HL-60 (cell line): ENCODE measurements at regions not wholly inside any gene's neighbourhood (a gene's known extent, or its start where the extent isn't known, plus 50 kb on each side); places are given as distances from the start of the nearest gene placed in this dataset.

Source experiments
- DNase-seq, 2 experiments: peaks; one replicate each; pipeline ENCODE4 v3.0.0-alpha.2; 2010 to 2020; ENCODE audit warnings: low read depth in 1 of 2, low spot score in 1 of 2
- H3K27ac ChIP-seq: fragments of 250-450 bp; sonication (Bioruptor Pico); replicated peaks from 2 replicates; pipeline ENCODE4 v1.5.1; 2020; ENCODE audit warnings: mild to moderate bottlenecking, moderate library complexity
- H3K27me3 ChIP-seq: fragments of 250-450 bp; sonication (Bioruptor Pico); 2 replicates; pipeline ENCODE4 v1.5.1; 2021; ENCODE audit warnings: mild to moderate bottlenecking, moderate library complexity; ENCODE audit not compliant: insufficient read depth, poor library complexity, severe bottlenecking
- H3K4me3 ChIP-seq: replicated peaks from 2 replicates; pipeline ENCODE4 v1.5.1; 2011; ENCODE audit warnings: mild to moderate bottlenecking, control low read depth, low read length; ENCODE audit not compliant: insufficient read depth
- GABPA ChIP-seq: IDR thresholded peaks from 2 replicates; pipeline ENCODE4 v1.6.1; 2012; ENCODE audit warnings: low read depth
- POLR2AphosphoS5 ChIP-seq: IDR thresholded peaks from 2 replicates; pipeline ENCODE4 v1.6.1; 2012; ENCODE audit warnings: low read depth
- SPI1 ChIP-seq: IDR thresholded peaks from 2 replicates; pipeline ENCODE4 v1.6.1; 2012; ENCODE audit warnings: low read depth, mild to moderate bottlenecking, borderline replicate concordance
- TF ChIP-seq, protein P1 (sequence below): IDR thresholded peaks from one replicate; pipeline ENCODE4 v1.5.1; 2011; ENCODE audit warnings: low read length, control low read depth, inconsistent platforms; ENCODE audit not compliant: insufficient read depth
- TF ChIP-seq, protein P2 (sequence below): IDR thresholded peaks from 2 replicates; pipeline ENCODE4 v1.6.1; 2012; ENCODE audit warnings: low read depth; ENCODE audit not compliant: insufficient replicate concordance

DNA sequence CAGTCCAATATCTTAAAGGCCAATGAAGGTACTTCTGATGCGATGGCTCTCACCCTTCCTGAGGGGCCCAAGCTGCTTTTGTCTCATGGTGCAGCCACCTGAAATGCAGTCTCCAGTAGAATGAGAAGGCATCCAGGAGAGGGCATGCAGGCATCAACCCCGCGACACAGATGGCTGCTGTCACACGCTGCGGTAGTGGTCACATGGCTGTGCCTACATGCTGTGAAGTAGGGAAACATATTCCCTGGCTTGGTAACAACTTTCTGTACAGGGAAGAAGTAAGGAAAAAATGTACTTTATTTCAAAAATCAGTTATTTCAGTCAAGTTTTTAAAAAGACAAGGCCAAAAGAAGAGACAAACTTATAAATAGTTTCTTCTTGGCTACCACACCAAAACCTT lies 139.9 kb downstream of the TRIML1 start:
- no peak overlapping the region for H3K4me3 ChIP-seq
- TF ChIP-seq, protein P1, sequence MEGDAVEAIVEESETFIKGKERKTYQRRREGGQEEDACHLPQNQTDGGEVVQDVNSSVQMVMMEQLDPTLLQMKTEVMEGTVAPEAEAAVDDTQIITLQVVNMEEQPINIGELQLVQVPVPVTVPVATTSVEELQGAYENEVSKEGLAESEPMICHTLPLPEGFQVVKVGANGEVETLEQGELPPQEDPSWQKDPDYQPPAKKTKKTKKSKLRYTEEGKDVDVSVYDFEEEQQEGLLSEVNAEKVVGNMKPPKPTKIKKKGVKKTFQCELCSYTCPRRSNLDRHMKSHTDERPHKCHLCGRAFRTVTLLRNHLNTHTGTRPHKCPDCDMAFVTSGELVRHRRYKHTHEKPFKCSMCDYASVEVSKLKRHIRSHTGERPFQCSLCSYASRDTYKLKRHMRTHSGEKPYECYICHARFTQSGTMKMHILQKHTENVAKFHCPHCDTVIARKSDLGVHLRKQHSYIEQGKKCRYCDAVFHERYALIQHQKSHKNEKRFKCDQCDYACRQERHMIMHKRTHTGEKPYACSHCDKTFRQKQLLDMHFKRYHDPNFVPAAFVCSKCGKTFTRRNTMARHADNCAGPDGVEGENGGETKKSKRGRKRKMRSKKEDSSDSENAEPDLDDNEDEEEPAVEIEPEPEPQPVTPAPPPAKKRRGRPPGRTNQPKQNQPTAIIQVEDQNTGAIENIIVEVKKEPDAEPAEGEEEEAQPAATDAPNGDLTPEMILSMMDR: no peak
- TF ChIP-seq SPI1: no peak
- TF ChIP-seq POLR2AphosphoS5: no peak
- no peak for TF ChIP-seq GABPA
- TF ChIP-seq, protein P2, sequence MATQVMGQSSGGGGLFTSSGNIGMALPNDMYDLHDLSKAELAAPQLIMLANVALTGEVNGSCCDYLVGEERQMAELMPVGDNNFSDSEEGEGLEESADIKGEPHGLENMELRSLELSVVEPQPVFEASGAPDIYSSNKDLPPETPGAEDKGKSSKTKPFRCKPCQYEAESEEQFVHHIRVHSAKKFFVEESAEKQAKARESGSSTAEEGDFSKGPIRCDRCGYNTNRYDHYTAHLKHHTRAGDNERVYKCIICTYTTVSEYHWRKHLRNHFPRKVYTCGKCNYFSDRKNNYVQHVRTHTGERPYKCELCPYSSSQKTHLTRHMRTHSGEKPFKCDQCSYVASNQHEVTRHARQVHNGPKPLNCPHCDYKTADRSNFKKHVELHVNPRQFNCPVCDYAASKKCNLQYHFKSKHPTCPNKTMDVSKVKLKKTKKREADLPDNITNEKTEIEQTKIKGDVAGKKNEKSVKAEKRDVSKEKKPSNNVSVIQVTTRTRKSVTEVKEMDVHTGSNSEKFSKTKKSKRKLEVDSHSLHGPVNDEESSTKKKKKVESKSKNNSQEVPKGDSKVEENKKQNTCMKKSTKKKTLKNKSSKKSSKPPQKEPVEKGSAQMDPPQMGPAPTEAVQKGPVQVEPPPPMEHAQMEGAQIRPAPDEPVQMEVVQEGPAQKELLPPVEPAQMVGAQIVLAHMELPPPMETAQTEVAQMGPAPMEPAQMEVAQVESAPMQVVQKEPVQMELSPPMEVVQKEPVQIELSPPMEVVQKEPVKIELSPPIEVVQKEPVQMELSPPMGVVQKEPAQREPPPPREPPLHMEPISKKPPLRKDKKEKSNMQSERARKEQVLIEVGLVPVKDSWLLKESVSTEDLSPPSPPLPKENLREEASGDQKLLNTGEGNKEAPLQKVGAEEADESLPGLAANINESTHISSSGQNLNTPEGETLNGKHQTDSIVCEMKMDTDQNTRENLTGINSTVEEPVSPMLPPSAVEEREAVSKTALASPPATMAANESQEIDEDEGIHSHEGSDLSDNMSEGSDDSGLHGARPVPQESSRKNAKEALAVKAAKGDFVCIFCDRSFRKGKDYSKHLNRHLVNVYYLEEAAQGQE: no peak
- no peak overlapping the region for H3K27ac ChIP-seq
- no peak for DNase-seq
- H3K27me3 ChIP-seq: no peaks in the 10 kb centered on the region

DNA sequence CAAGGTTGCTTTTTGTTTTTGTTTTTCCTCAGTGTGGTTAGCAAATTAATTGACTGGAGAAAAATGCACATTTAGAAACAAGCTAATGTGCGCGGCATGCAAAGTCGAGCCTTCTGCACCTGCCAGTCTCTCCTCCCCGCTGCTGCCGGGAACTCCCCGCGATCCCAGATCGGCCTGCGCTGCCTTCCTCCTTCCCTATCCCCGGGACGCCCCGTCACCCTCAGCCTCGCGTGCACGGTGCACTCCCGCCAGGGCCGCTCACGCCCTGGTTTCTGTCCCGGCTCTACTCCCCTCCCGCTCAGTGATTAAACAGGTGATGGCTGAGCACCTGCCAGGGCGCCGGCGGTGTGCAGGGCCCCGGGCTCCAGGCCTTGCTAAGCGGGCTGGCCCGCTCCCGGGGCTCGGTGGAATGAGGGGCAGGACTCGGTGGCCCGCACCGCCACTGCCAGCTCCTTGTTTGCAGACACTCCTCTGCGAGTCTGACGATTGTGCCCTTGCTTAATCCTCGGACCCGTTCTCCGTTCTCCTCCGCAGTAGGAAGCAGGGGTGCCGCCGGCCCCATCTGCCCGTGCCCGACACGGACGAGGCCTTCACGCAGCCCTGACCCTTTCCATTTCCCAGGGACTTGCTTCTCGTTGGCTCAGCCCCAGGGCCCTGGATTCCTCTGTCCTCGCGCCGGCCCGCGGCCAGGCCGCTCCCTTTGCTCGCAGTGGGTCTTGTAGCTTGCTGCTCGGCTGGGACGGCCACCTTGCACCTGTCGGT lies 143.4 kb downstream of the TRIML1 start:
- no peak for TF ChIP-seq POLR2AphosphoS5
- TF ChIP-seq, protein P2: no peak
- TF ChIP-seq GABPA: no peak
- TF ChIP-seq SPI1: no peak
- TF ChIP-seq, protein P1: no peak
- no peak for DNase-seq
- no peak overlapping the region for H3K4me3 ChIP-seq
- no peaks in the 10 kb centered on the region for H3K27me3 ChIP-seq
- no peak overlapping the region for H3K27ac ChIP-seq

DNA sequence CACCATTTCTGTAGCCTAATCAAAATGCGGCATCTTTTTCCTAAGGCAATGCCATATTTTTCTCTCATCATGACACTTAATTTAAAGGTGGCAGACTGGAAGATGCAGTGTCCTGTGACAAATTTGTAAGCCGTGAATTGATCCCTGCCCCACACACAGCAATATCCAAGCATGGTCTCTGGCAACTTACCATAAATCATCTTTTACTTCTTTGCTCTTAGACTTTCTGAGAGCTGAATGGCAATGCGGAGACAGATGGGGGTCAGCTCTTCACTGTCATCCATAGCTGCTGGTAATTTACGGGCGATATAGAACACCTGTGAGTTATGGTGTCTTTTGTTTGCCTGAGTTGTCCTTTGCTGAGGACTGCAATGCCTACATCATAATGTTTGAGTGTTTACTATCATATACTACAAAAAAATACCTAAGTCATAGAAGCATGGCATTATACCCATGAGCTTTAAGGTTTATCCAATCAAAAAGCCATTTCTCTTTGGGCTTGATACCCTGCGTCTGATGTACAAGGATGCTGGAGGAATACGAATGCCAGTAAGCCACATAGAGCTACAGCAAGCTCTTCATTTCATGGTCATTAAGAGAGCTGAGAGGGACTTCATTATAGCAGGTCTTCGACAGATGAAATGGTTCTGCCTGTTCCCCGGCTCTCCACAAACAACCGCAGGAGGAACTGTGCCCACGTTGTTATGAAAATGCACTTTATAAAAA lies 148.1 kb downstream of the TRIML1 start:
- H3K27ac ChIP-seq: no peak overlapping the region
- no peak overlapping the region for H3K4me3 ChIP-seq
- DNase-seq: no peak
- TF ChIP-seq, protein P2: no peak
- TF ChIP-seq GABPA: no peak
- TF ChIP-seq, protein P1: no peak
- TF ChIP-seq POLR2AphosphoS5: no peak
- TF ChIP-seq SPI1: no peak
- no peaks in the 10 kb centered on the region for H3K27me3 ChIP-seq
